Lower leg skin (tissue), 3 donors: ENCODE measurements at regions not wholly inside any gene's neighbourhood (a gene's known extent, or its start where the extent isn't known, plus 50 kb on each side); places are given as distances from the start of the nearest gene placed in this dataset.

Experiments used
- CTCF ChIP-seq, 3 donors: fragments of 450-650 bp; IDR thresholded peaks; one replicate each; pipeline ENCODE4 v1.5.1; 2016; ENCODE audit warnings: antibody characterized with exemption in 3 of 3, mild to moderate bottlenecking in 3 of 3, moderate library complexity in 2 of 3
- POLR2A ChIP-seq, 2 donors: fragments of 450-650 bp; IDR thresholded peaks; one replicate each; pipeline ENCODE4 v1.6.1; 2016 to 2017; ENCODE audit warnings: antibody characterized with exemption in 2 of 2, mild to moderate bottlenecking in 1 of 2, moderate library complexity in 1 of 2

- no peak for TF ChIP-seq CTCF (IDR thresholded peaks at IDR 0.05)
- TF ChIP-seq POLR2A (IDR thresholded peaks at IDR 0.05) = no peak
Observed at GRCh38 chr7:82631998-82632397, 188.4 kb upstream of the CACNA2D1 start.
